Keratinocyte (primary cell): ENCODE measurements at regions not wholly inside any gene's neighbourhood (a gene's known extent, or its start where the extent isn't known, plus 50 kb on each side); places are given as distances from the start of the nearest gene placed in this dataset.

ENCODE experiments used
- CTCF ChIP-seq, 3 experiments: IDR thresholded peaks in 1 of 3; conservative IDR thresholded peaks in 1 of 3; optimal IDR thresholded peaks in 1 of 3; 2 replicates in 2 of 3; 3 replicates in 1 of 3; pipeline versions ENCODE3 to v1.5.1; 2011; ENCODE audit warnings: low read length in 3 of 3, mild to moderate bottlenecking in 3 of 3, moderate library complexity in 2 of 3, control low read depth in 1 of 3, inconsistent platforms in 1 of 3; ENCODE audit not compliant: insufficient read depth in 2 of 3; ENCODE audit errors: extremely low read depth in 1 of 3
- EZH2 ChIP-seq: IDR thresholded peaks from one replicate; pipeline ENCODE4 v1.6.1; 2012; ENCODE audit warnings: inconsistent platforms, mild to moderate bottlenecking, low read length, moderate library complexity

GRCh38 chr3:5799398-5799797 is 611.9 kb downstream of the EDEM1 start:
- TF ChIP-seq CTCF (optimal IDR thresholded peaks at IDR 0.05 in 1 of 3, IDR thresholded peaks at IDR 0.05 in 1 of 3, conservative IDR thresholded peaks at IDR 0.05 in 1 of 3; ENCODE audit: extremely low read depth in 1 of 3, insufficient read depth in 2 of 3, low read length in 3 of 3) (no peak), EZH2 (no peak)
